Smooth muscle cell (in vitro differentiated cells): ENCODE measurements at regions not wholly inside any gene's neighbourhood (a gene's known extent, or its start where the extent isn't known, plus 50 kb on each side); places are given as distances from the start of the nearest gene placed in this dataset.
A peak's percentile ranks its signal among the peaks of the same experiment; 100 is the strongest.

Experiments
- DNase-seq: peaks from one replicate; lab custom pipeline; 2025; ENCODE audit not compliant: unreplicated experiment; lab: John Stamatoyannopoulos, UW
- H2AFZ ChIP-seq: fragments of 200-600 bp; sonication (generic); 2 replicates; pipeline ENCODE4 v1.6.0; 2016; ENCODE audit warnings: antibody characterized with exemption, low read depth, mild to moderate bottlenecking
- H3F3A ChIP-seq: fragments of 200-600 bp; sonication (generic); 2 replicates; pipeline ENCODE4 v1.6.0; 2017; ENCODE audit warnings: antibody characterized with exemption, low read depth
- H3K27ac ChIP-seq: fragments of 200-600 bp; sonication (generic); 2 replicates; pipeline ENCODE4 v1.5.1; 2016; ENCODE audit warnings: low read depth, mild to moderate bottlenecking
- H3K27me3 ChIP-seq: fragments of 200-600 bp; sonication (generic); 2 replicates; pipeline ENCODE4 v1.6.1; 2016; ENCODE audit warnings: low read depth, mild to moderate bottlenecking
- H3K36me3 ChIP-seq: fragments of 200-600 bp; sonication (generic); 2 replicates; pipeline ENCODE4 v1.5.1; 2016; ENCODE audit warnings: low read depth
- H3K4me1 ChIP-seq: fragments of 200-600 bp; sonication (generic); 2 replicates; pipeline ENCODE4 v1.5.1; 2016; ENCODE audit warnings: low read depth
- H3K4me2 ChIP-seq: fragments of 200-600 bp; sonication (generic); 2 replicates; pipeline ENCODE4 v1.6.0; 2016; ENCODE audit warnings: mild to moderate bottlenecking
- H3K4me3 ChIP-seq: fragments of 200-600 bp; sonication (generic); 2 replicates; pipeline ENCODE4 v1.5.1; 2016; ENCODE audit warnings: mild to moderate bottlenecking
- H3K79me2 ChIP-seq: fragments of 200-600 bp; sonication (generic); 2 replicates; pipeline ENCODE4 v1.6.0; 2016; ENCODE audit warnings: low read depth, mild to moderate bottlenecking
- H3K9ac ChIP-seq: fragments of 200-600 bp; sonication (generic); 2 replicates; pipeline ENCODE4 v1.6.0; 2016; ENCODE audit warnings: low read depth
- H3K9me3 ChIP-seq: fragments of 200-600 bp; sonication (generic); replicated peaks from 2 replicates; pipeline ENCODE4 v1.5.1; 2016; ENCODE audit warnings: low read depth
- H4K20me1 ChIP-seq: fragments of 200-600 bp; sonication (generic); 2 replicates; pipeline ENCODE4 v1.6.0; 2016; ENCODE audit warnings: low read depth
- WGBS: methylation state at CpG from one replicate; pipeline ENCODE4 v1.1.7; 2016; ENCODE audit warnings: low lambda C conversion rate; 5-methylcytosine and 5-hydroxymethylcytosine counted together
- TF ChIP-seq, protein P1 (sequence below): fragments of 200-600 bp; sonication (generic); IDR thresholded peaks from 2 replicates; pipeline ENCODE4 v1.5.1; 2017; ENCODE audit warnings: borderline replicate concordance, mild to moderate bottlenecking, antibody characterized with exemption; ENCODE audit not compliant: insufficient read depth, poor library complexity, severe bottlenecking

DNA sequence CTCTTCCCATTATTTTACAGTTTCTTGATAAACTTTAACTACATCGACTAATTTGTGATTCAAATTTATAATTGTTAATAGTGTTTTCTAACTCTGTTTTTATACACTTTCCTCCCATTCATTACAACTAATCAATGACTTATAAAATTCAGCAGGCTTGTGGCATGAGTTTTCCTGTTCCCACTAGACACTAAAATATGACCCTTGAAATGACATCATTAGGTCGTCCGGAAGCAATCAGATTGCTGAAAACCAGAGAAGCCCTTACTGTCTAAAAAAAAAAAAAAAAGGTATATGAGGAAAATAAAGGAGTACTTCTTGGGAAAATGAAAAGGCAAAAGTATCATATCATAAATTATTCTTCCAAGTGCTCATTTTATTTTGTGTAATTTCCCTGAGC, 553.7 kb downstream of the ZNF608 start:
- H3K79me2 ChIP-seq = no peaks in the 10 kb centered on the region

DNA sequence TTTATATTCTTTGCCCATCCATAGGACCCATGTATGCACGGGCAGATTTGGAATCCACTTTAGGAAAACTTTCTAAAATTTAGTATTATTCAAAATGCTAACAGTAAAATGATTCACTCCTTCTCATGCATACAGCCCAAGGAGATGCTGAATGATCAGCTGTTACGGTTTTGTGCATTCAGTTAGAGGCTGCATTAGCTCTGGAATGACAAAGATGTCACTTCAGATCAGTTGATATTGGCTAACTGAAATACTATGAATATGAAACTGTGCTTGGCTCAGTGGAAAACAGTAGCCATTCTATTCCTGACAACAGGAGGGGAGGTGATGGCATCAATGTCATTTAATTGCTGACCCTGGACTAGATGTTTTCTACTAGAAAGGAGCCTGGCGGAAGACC, 560.7 kb downstream of the ZNF608 start:
- TF ChIP-seq, protein P1, sequence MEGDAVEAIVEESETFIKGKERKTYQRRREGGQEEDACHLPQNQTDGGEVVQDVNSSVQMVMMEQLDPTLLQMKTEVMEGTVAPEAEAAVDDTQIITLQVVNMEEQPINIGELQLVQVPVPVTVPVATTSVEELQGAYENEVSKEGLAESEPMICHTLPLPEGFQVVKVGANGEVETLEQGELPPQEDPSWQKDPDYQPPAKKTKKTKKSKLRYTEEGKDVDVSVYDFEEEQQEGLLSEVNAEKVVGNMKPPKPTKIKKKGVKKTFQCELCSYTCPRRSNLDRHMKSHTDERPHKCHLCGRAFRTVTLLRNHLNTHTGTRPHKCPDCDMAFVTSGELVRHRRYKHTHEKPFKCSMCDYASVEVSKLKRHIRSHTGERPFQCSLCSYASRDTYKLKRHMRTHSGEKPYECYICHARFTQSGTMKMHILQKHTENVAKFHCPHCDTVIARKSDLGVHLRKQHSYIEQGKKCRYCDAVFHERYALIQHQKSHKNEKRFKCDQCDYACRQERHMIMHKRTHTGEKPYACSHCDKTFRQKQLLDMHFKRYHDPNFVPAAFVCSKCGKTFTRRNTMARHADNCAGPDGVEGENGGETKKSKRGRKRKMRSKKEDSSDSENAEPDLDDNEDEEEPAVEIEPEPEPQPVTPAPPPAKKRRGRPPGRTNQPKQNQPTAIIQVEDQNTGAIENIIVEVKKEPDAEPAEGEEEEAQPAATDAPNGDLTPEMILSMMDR = no peak
- no peak overlapping the region for H2AFZ ChIP-seq
- DNase-seq = no peak
- H3K27ac ChIP-seq = no peak overlapping the region
- no peak overlapping the region for H3K4me2 ChIP-seq
- H3K27me3 ChIP-seq = no peaks in the 10 kb centered on the region
- no peaks in the 10 kb centered on the region for H4K20me1 ChIP-seq
- no peak overlapping the region for H3K4me3 ChIP-seq
- no peaks in the 10 kb centered on the region for H3K9me3 ChIP-seq
- no peaks in the 10 kb centered on the region for H3F3A ChIP-seq
- peaks cover 6% of the 10 kb centered on the region for H3K4me1 ChIP-seq
- no peaks in the 10 kb centered on the region for H3K79me2 ChIP-seq
- 92% methylated on average over 3 of the region's 3 CpGs for WGBS
- H3K36me3 ChIP-seq = no peaks in the 10 kb centered on the region
- H3K9ac ChIP-seq = no peak overlapping the region

More for the DNA sequence above, 553.7 kb downstream of the ZNF608 start:
- Histone ChIP-seq H3K27ac (no peak overlapping the region), H3K27me3 (no peaks in the 10 kb centered on the region), H3K4me1 (no peaks in the 10 kb centered on the region), H3K9ac (no peak overlapping the region), H2AFZ (no peak overlapping the region), H3K4me3 (no peak overlapping the region), H3K9me3 (no peaks in the 10 kb centered on the region), H3F3A (no peaks in the 10 kb centered on the region), H4K20me1 (no peaks in the 10 kb centered on the region), H3K4me2 (no peak overlapping the region), H3K36me3 (no peaks in the 10 kb centered on the region)
- WGBS = 88% methylated on average over 3 of the region's 3 CpGs
- no peak for DNase-seq
- TF ChIP-seq, protein P1 = no peak

DNA sequence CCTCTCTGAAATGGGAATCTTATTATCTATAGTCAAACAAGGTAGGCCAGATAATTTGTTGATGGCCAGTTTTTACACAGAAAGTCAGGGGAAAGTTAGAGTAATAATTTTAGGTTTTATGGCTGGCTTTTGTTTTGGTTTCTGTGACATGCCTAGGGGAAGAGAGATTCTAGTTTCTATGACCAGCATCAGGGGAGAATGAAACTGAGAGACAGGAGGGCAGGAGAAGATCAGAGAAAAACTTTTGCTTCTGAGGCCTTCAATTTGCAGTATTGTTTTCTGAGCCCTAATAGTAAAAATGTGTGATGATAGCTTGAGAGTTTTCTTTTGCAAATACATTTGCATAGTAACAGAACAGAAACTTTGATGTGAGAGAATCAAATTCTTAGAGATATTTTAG, 564.3 kb downstream of the ZNF608 start:
- DNase-seq = no peak
- Histone ChIP-seq H2AFZ (no peak overlapping the region), H3K4me3 (no peak overlapping the region), H3K27ac (no peak overlapping the region), H3K27me3 (no peaks in the 10 kb centered on the region), H3K9me3 (no peaks in the 10 kb centered on the region), H3K79me2 (no peaks in the 10 kb centered on the region), H3K4me2 (no peak overlapping the region), H3K36me3 (no peaks in the 10 kb centered on the region), H4K20me1 (no peaks in the 10 kb centered on the region), H3K4me1 (peaks cover 15% of the 10 kb centered on the region), H3F3A (no peaks in the 10 kb centered on the region), H3K9ac (no peak overlapping the region)
- TF ChIP-seq, protein P1 = no peak

DNA sequence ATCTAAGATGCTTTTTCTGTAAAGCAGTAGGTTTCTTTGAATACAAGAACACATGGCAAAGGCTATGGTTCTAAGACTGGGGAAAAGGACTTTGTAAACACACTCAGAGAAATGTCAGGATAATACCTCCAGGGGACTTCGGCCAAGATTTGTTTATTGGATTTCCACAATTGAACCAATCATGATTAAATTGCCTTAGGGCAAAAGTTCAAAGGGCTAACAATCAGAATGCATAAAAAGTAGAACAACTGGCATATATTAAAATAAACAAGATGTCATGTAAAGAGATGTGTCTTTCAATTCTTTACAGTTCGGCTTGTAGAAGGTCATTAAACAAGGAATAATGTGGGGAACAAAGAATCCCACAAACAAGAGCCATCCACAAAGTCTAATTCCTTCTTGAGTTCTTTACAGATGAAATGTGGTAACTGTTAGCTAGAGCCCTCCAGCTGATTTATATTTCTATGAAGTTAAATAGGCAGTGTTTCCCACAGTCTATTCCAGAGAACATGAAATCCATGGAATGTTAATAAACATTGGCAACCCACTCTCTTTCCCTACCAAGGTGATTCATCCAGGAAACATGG, 565.5 kb downstream of the ZNF608 start:
- WGBS = 19% methylated on average over 2 of the region's 2 CpGs
- Histone ChIP-seq H3K4me3 (no peak overlapping the region), H2AFZ (no peak overlapping the region), H3K27ac (peak overlapping the region; percentile 63), H3K36me3 (no peaks in the 10 kb centered on the region), H3K9me3 (no peaks in the 10 kb centered on the region), H3K27me3 (no peaks in the 10 kb centered on the region), H3K79me2 (no peaks in the 10 kb centered on the region), H3K4me1 (peaks cover 15% of the 10 kb centered on the region), H4K20me1 (no peaks in the 10 kb centered on the region), H3K9ac (no peak overlapping the region), H3F3A (no peaks in the 10 kb centered on the region), H3K4me2 (peak overlapping the region; percentile 16)
- TF ChIP-seq, protein P1 = no peak
- DNase-seq = no peak
